ENCODE measurements at regions not wholly inside any gene's neighbourhood (a gene's known extent, or its start where the extent isn't known, plus 50 kb on each side); places are given as distances from the start of the nearest gene placed in this dataset.
A peak's percentile ranks its signal among the peaks of the same experiment; 100 is the strongest.

GRCh38 chrX:107560980-107561379 is 67.3 kb upstream of the PRPS1 start:
- DNase-seq (ENCODE audit: low spot score): no peak

- no peak for DNase-seq (ENCODE audit: low spot score)
Observed at GRCh38 chrX:107561468-107562215, 66.7 kb upstream of the PRPS1 start.

GRCh38 chrX:107562482-107562881 is 65.8 kb upstream of the PRPS1 start:
- DNase-seq (ENCODE audit: low spot score): peak; percentile 82

GRCh38 chrX:107563824-107564223 is 64.5 kb upstream of the PRPS1 start:
- no peak for DNase-seq (ENCODE audit: low spot score)

GRCh38 chrX:107565015-107565414 is 63.3 kb upstream of the PRPS1 start:
- DNase-seq (ENCODE audit: low spot score): peak; percentile 27

GRCh38 chrX:107565931-107566603 is 62.2 kb upstream of the PRPS1 start:
- peak; percentile 63 for DNase-seq (ENCODE audit: low spot score)

GRCh38 chrX:107566604-107567262 is 61.6 kb upstream of the PRPS1 start:
- no peak for DNase-seq (ENCODE audit: low spot score)

- no peak for DNase-seq (ENCODE audit: low spot score)
Observed at GRCh38 chrX:107567370-107567769, 60.9 kb upstream of the PRPS1 start.

- DNase-seq (ENCODE audit: low spot score): peak; percentile 87
Observed at GRCh38 chrX:107571296-107571998, 56.9 kb upstream of the PRPS1 start.

GRCh38 chrX:107573016-107573415 is 55.3 kb upstream of the PRPS1 start:
- DNase-seq (ENCODE audit: low spot score): no peak

GRCh38 chrX:107574054-107574683 is 54.1 kb upstream of the PRPS1 start:
- DNase-seq (ENCODE audit: low spot score): peak; percentile 34

GRCh38 chrX:107574711-107575110 is 53.6 kb upstream of the PRPS1 start:
- DNase-seq (ENCODE audit: low spot score): peak; percentile 29

- DNase-seq (ENCODE audit: low spot score): no peak
Observed at GRCh38 chrX:107576392-107576791, 51.9 kb upstream of the PRPS1 start.

- DNase-seq (ENCODE audit: low spot score): no peak
Observed at GRCh38 chrX:107576841-107577240, 51.5 kb upstream of the PRPS1 start.

GRCh38 chrX:107577933-107578332 is 50.4 kb upstream of the PRPS1 start:
- DNase-seq (ENCODE audit: low spot score): no peak
